ENCODE measurements at regions not wholly inside any gene's neighbourhood (a gene's known extent, or its start where the extent isn't known, plus 50 kb on each side); places are given as distances from the start of the nearest gene placed in this dataset.

- Histone ChIP-seq H3K4me1 (no peaks in the 10 kb centered on the region), H3K4me3 (no peak overlapping the region), H3K27me3 (no peaks in the 10 kb centered on the region), H3K36me3 (no peaks in the 10 kb centered on the region), H3K9me3 (no peaks in the 10 kb centered on the region), H3K27ac (no peak overlapping the region)
- TF ChIP-seq CTCF (IDR thresholded peaks at IDR 0.05), result no peak
- ATAC-seq (peak; percentile 54), DNase-seq (peak in 2 of 4 donors; percentile 46 to 58)
- intact Hi-C loops (cut with DNase I), result no loop called here
These were observed 259.7 kb downstream of the LPIN1 start for GRCh38 chr2:12005886-12006681.

- ATAC-seq (no peak), DNase-seq (peak in 1 of 4 donors; percentile 33)
- Histone ChIP-seq H3K27me3 (no peaks in the 10 kb centered on the region), H3K27ac (no peak overlapping the region), H3K9me3 (no peaks in the 10 kb centered on the region), H3K4me3 (no peak overlapping the region), H3K4me1 (no peaks in the 10 kb centered on the region), H3K36me3 (no peaks in the 10 kb centered on the region)
- intact Hi-C loops (cut with DNase I), result no loop called here
- TF ChIP-seq CTCF (IDR thresholded peaks at IDR 0.05), result no peak
These were observed 260.4 kb downstream of the LPIN1 start for GRCh38 chr2:12006850-12007249.

- H3K9me3 ChIP-seq, result no peaks in the 10 kb centered on the region
- H3K36me3 ChIP-seq, result no peaks in the 10 kb centered on the region
- no peak for DNase-seq
- ATAC-seq, result no peak
- no peak overlapping the region for H3K27ac ChIP-seq
- H3K4me3 ChIP-seq, result no peak overlapping the region
- TF ChIP-seq CTCF (IDR thresholded peaks at IDR 0.05), result no peak
- no peaks in the 10 kb centered on the region for H3K4me1 ChIP-seq
- no peaks in the 10 kb centered on the region for H3K27me3 ChIP-seq
- intact Hi-C loops (cut with DNase I), result no loop called here
These were observed 260.9 kb downstream of the LPIN1 start for GRCh38 chr2:12007282-12007681.

- TF ChIP-seq CTCF (IDR thresholded peaks at IDR 0.05), result no peak
- Histone ChIP-seq H3K9me3 (no peaks in the 10 kb centered on the region), H3K27ac (no peak overlapping the region), H3K4me1 (no peaks in the 10 kb centered on the region), H3K36me3 (no peaks in the 10 kb centered on the region), H3K27me3 (no peaks in the 10 kb centered on the region), H3K4me3 (no peak overlapping the region)
- DNase-seq, result no peak
- intact Hi-C loops (cut with DNase I), result no loop called here
- ATAC-seq, result no peak
These were observed 262.1 kb downstream of the LPIN1 start for GRCh38 chr2:12008425-12009061.

- no peak for TF ChIP-seq CTCF (IDR thresholded peaks at IDR 0.05)
- no peaks in the 10 kb centered on the region for H3K9me3 ChIP-seq
- intact Hi-C loops (cut with DNase I), result no loop called here
These were observed 263.0 kb downstream of the LPIN1 start for GRCh38 chr2:12009323-12009905.

More at GRCh38 chr2:12009323-12009905, 263.0 kb downstream of the LPIN1 start:
- no peaks in the 10 kb centered on the region for H3K36me3 ChIP-seq
- no peak for ATAC-seq
- no peaks in the 10 kb centered on the region for H3K4me1 ChIP-seq
- DNase-seq, result no peak
- no peak overlapping the region for H3K27ac ChIP-seq
- no peak overlapping the region for H3K4me3 ChIP-seq
- H3K27me3 ChIP-seq, result no peaks in the 10 kb centered on the region

All from left lung (tissue), 4 donors.